ENCODE measurements at regions not wholly inside any gene's neighbourhood (a gene's known extent, or its start where the extent isn't known, plus 50 kb on each side); places are given as distances from the start of the nearest gene placed in this dataset.

DNA sequence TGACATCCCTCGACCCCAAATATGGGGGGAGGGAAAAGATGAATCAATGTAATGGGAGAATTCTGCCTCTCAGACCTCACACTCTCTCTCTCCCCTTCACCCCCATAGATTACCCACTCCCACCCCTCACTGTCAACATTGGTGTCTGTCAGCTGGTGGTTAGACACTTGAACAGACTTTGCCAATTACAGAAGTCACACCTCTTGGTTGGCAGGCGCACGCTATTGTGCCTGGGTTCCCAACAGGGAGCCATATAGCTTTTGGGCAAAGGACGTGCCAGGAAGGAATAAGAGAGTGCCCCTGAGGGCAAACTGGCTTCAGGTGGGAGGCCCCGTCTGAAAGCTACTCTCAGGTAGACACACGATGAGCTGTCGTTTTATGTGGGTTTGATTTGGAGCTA is 54.1 kb upstream of the FYN start:
- TF ChIP-seq, protein P1, sequence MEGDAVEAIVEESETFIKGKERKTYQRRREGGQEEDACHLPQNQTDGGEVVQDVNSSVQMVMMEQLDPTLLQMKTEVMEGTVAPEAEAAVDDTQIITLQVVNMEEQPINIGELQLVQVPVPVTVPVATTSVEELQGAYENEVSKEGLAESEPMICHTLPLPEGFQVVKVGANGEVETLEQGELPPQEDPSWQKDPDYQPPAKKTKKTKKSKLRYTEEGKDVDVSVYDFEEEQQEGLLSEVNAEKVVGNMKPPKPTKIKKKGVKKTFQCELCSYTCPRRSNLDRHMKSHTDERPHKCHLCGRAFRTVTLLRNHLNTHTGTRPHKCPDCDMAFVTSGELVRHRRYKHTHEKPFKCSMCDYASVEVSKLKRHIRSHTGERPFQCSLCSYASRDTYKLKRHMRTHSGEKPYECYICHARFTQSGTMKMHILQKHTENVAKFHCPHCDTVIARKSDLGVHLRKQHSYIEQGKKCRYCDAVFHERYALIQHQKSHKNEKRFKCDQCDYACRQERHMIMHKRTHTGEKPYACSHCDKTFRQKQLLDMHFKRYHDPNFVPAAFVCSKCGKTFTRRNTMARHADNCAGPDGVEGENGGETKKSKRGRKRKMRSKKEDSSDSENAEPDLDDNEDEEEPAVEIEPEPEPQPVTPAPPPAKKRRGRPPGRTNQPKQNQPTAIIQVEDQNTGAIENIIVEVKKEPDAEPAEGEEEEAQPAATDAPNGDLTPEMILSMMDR (IDR thresholded peaks at IDR 0.05), result no peak
- TF ChIP-seq POLR2A (IDR thresholded peaks at IDR 0.05) (no peak), POLR2AphosphoS5 (IDR thresholded peaks at IDR 0.05) (no peak)

Measured in transverse colon (tissue), 4 donors.